Ovary (tissue), 3 donors: ENCODE measurements at regions not wholly inside any gene's neighbourhood (a gene's known extent, or its start where the extent isn't known, plus 50 kb on each side); places are given as distances from the start of the nearest gene placed in this dataset.

ENCODE experiments used
- CTCF ChIP-seq, 3 donors: fragments of 450-650 bp in 2 of 3; fragments of 200-600 bp in 1 of 3; IDR thresholded peaks; one replicate each; pipeline versions ENCODE4 v1.5.1 to v1.8.0; 2016 to 2022; ENCODE audit warnings: antibody characterized with exemption in 3 of 3, mild to moderate bottlenecking in 1 of 3
- EP300 ChIP-seq: sonication (generic); formaldehyde crosslinking; IDR thresholded peaks from one replicate; pipeline ENCODE4 v1.6.1; 2017; ENCODE audit warnings: antibody characterized with exemption
- POLR2A ChIP-seq: fragments of 450-650 bp; IDR thresholded peaks from one replicate; pipeline ENCODE4 v1.6.1; 2017; ENCODE audit warnings: antibody characterized with exemption, mild to moderate bottlenecking, moderate library complexity
- donor health status: DM: no; HTN: no; CAD: no.

GRCh38 chr5:173712609-173713175, 96.2 kb upstream of the BOD1 start:
- TF ChIP-seq CTCF (IDR thresholded peaks at IDR 0.05) (no peak), POLR2A (no peak), EP300 (no peak)
